Activated CD8-positive, alpha-beta memory T cell treated with anti-CD3 and anti-CD28 coated beads for 48 hours (primary cell): ENCODE measurements at regions not wholly inside any gene's neighbourhood (a gene's known extent, or its start where the extent isn't known, plus 50 kb on each side); places are given as distances from the start of the nearest gene placed in this dataset.

Source experiments
- DNase-seq, 3 experiments: peaks; one replicate each; pipeline ENCODE4 v3.0.0-alpha.2; 2020; ENCODE audit warnings: low read depth in 2 of 3, low spot score in 2 of 3

- no peak for DNase-seq
Observed at GRCh38 chr2:67516362-67516761, 119.2 kb downstream of the ETAA1 start.

GRCh38 chr2:67516899-67517530 is 119.9 kb downstream of the ETAA1 start:
- no peak for DNase-seq

GRCh38 chr2:67522148-67522547 is 125.0 kb downstream of the ETAA1 start:
- DNase-seq: no peak

- DNase-seq: no peak
Observed at GRCh38 chr2:67524213-67524612, 127.1 kb downstream of the ETAA1 start.

GRCh38 chr2:67524777-67525176 is 127.6 kb downstream of the ETAA1 start:
- no peak for DNase-seq

GRCh38 chr2:67526283-67526682 is 129.2 kb downstream of the ETAA1 start:
- DNase-seq: no peak

GRCh38 chr2:67528320-67528719 is 131.2 kb downstream of the ETAA1 start:
- no peak for DNase-seq

- DNase-seq: no peak
Observed at GRCh38 chr2:67532387-67532786, 135.3 kb downstream of the ETAA1 start.

GRCh38 chr2:67534745-67535144 is 137.6 kb downstream of the ETAA1 start:
- DNase-seq: no peak

- no peak for DNase-seq
Observed at GRCh38 chr2:67540962-67541361, 143.8 kb downstream of the ETAA1 start.

- DNase-seq: no peak
Observed at GRCh38 chr2:67544286-67544685, 147.2 kb downstream of the ETAA1 start.

- DNase-seq: no peak
Observed at GRCh38 chr2:67548317-67549201, 151.4 kb downstream of the ETAA1 start.

- no peak for DNase-seq
Observed at GRCh38 chr2:67559156-67559555, 162.0 kb downstream of the ETAA1 start.

- DNase-seq: no peak
Observed at GRCh38 chr2:67560771-67561456, 163.8 kb downstream of the ETAA1 start.

- no peak for DNase-seq
Observed at GRCh38 chr2:67561457-67561965, 164.4 kb downstream of the ETAA1 start.

GRCh38 chr2:67564076-67564475 is 166.9 kb downstream of the ETAA1 start:
- DNase-seq: no peak

- DNase-seq: no peak
Observed at GRCh38 chr2:67564626-67565025, 167.5 kb downstream of the ETAA1 start.

- no peak for DNase-seq
Observed at GRCh38 chr2:67565262-67565661, 168.1 kb downstream of the ETAA1 start.

GRCh38 chr2:67565761-67566160 is 168.6 kb downstream of the ETAA1 start:
- DNase-seq: no peak

GRCh38 chr2:67566285-67566684 is 169.2 kb downstream of the ETAA1 start:
- DNase-seq: no peak

GRCh38 chr2:67566958-67567635 is 170.0 kb downstream of the ETAA1 start:
- DNase-seq: no peak
